ENCODE measurements at regions not wholly inside any gene's neighbourhood (a gene's known extent, or its start where the extent isn't known, plus 50 kb on each side); places are given as distances from the start of the nearest gene placed in this dataset.

DNA sequence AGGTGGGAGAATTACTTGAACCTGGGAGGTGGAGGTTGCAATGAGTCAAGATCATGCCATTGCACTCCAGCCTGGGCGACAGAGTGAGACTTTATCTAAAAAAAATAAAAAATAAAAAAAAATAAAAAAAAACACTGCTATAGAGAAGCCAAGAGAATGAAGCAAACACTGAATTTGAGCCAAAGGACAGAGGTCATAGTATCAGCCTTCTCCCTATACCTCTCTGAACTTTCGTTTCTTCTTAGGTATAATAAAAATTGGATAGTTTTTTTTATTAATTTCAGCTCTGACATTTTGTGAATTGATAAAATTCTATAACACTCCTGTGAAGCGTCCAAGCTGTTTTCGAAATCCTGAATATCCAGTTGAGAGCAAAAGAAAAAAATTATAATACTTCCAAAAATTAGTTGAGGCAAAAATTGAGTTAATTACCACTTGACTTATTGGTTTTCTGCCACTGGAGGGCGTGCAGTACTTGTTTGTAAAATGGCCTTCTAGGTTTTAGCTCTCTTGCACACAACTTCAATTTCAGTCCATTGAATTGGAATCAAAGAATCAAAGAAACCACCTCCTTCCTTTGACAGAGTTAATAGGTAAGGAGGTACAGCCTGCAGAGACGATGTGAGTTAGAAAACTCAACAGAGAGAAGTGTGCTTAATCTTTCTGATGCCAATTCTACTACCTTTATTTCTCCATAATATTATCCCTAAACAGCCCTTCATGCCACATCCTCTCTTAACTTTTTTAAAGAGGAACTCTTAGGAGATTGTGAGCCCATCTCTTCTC is 143.2 kb downstream of the BBOX1 start:
- Histone ChIP-seq H3K27ac (ENCODE audit: low read depth, low read length) (no peak overlapping the region), H3K9me3 (ENCODE audit: control insufficient read depth in 5 of 5, low read length in 5 of 5) (no peaks in the 10 kb centered on the region), H3K4me3 (ENCODE audit: low read depth in 1 of 5, low read length in 5 of 5) (no peak overlapping the region)

DNA sequence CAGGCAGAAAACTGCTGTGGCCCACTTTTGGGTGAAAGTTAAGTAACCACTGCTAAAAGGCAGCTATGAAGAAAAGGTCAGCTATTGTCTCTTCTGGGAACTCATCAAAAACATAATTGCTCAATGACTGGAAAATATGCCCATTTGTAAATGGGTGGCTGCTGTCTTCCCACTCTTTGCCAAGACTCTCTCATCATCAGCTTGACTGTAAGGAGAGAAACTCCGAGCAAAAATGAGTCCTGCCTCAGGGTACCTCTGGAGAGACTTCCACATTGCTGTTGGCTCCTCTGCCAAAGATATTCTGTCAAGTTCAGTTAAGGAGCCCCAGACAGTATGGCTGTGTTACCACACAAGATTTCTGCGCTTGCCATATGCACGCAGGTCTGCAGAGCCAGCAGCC is 138.7 kb downstream of the BBOX1 start:
- Histone ChIP-seq H3K4me1 (ENCODE audit: control insufficient read depth in 5 of 5, insufficient read depth in 5 of 5, low read length in 5 of 5) (peaks cover 1 to 24% (median 15%) of the 10 kb centered on the region in 5 donors), H3K4me3 (ENCODE audit: low read depth in 1 of 5, low read length in 5 of 5) (no peak overlapping the region), H3K36me3 (ENCODE audit: control insufficient read depth in 5 of 5, insufficient read depth in 5 of 5, low read length in 5 of 5) (no peaks in the 10 kb centered on the region), H3K9ac (ENCODE audit: low read length in 5 of 5) (no peak overlapping the region), H3K27ac (ENCODE audit: low read depth, low read length) (no peak overlapping the region), H3K27me3 (ENCODE audit: control insufficient read depth in 5 of 5, insufficient read depth in 4 of 5, low read length in 5 of 5) (no peaks in the 10 kb centered on the region), H3K9me3 (ENCODE audit: control insufficient read depth in 5 of 5, low read length in 5 of 5) (no peaks in the 10 kb centered on the region)

More for the DNA sequence above, 143.2 kb downstream of the BBOX1 start:
- H3K4me1 ChIP-seq (ENCODE audit: control insufficient read depth in 5 of 5, insufficient read depth in 5 of 5, low read length in 5 of 5), result peaks cover 1 to 15% (median 12%) of the 10 kb centered on the region in 5 donors
- peak overlapping the region in 1 of 5 donors; percentile 28 for H3K9ac ChIP-seq (ENCODE audit: low read length in 5 of 5)
- H3K27me3 ChIP-seq (ENCODE audit: control insufficient read depth in 5 of 5, insufficient read depth in 4 of 5, low read length in 5 of 5), result peaks cover 0 to 3% (median 0%) of the 10 kb centered on the region in 5 donors
- H3K36me3 ChIP-seq (ENCODE audit: control insufficient read depth in 5 of 5, insufficient read depth in 5 of 5, low read length in 5 of 5), result no peaks in the 10 kb centered on the region

DNA sequence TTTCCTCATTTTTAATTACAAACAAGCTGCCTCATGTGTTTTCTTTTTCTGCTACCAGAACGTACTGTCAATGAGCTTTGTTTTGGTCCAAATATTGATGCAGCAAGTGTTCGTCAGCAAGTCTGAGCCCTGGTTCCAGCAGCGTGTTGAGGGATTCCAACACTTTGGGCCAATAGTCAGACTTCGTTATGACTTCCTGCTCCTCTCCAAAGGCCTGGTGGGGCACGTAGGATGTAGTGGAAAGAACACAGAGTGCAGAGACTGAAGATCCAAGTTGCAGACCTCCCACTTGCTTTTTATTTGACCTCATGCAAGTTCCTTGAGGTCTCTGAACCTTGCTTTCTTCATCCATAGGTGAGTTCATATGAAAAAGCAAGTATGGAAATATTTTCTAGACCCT is 138.2 kb downstream of the BBOX1 start:
- H3K4me1 ChIP-seq (ENCODE audit: control insufficient read depth in 5 of 5, insufficient read depth in 5 of 5, low read length in 5 of 5), result peaks cover 1 to 24% (median 14%) of the 10 kb centered on the region in 5 donors
- no peak overlapping the region for H3K4me3 ChIP-seq (ENCODE audit: low read depth in 1 of 5, low read length in 5 of 5)
- H3K27ac ChIP-seq (ENCODE audit: low read depth, low read length), result no peak overlapping the region
- no peak overlapping the region for H3K9ac ChIP-seq (ENCODE audit: low read length in 5 of 5)
- no peaks in the 10 kb centered on the region for H3K27me3 ChIP-seq (ENCODE audit: control insufficient read depth in 5 of 5, insufficient read depth in 4 of 5, low read length in 5 of 5)
- H3K36me3 ChIP-seq (ENCODE audit: control insufficient read depth in 5 of 5, insufficient read depth in 5 of 5, low read length in 5 of 5), result no peaks in the 10 kb centered on the region
- H3K9me3 ChIP-seq (ENCODE audit: control insufficient read depth in 5 of 5, low read length in 5 of 5), result no peaks in the 10 kb centered on the region

Measured in subcutaneous abdominal adipose tissue (tissue), 5 donors.